NB4 (cell line): ENCODE measurements at regions not wholly inside any gene's neighbourhood (a gene's known extent, or its start where the extent isn't known, plus 50 kb on each side); places are given as distances from the start of the nearest gene placed in this dataset.

Experiments
- DNase-seq: peaks from one replicate; pipeline ENCODE4 v3.0.0; 2010; ENCODE audit warnings: low read depth
- H3K4me3 ChIP-seq: one replicate; pipeline ENCODE4 v1.5.1; 2011; ENCODE audit warnings: mild to moderate bottlenecking, low read depth, low read length, moderate library complexity
- CTCF ChIP-seq: IDR thresholded peaks from one replicate; pipeline ENCODE4 v1.5.1; 2012; ENCODE audit warnings: low read depth, low read length
- MAX ChIP-seq: IDR thresholded peaks from 2 replicates; pipeline ENCODE4 v1.6.1; 2011; ENCODE audit warnings: low read depth, low read length
- MYC ChIP-seq: IDR thresholded peaks from 2 replicates; pipeline ENCODE4 v1.6.1; 2011; ENCODE audit warnings: low read depth, low read length
- POLR2A ChIP-seq: IDR thresholded peaks from 2 replicates; pipeline ENCODE4 v1.6.1; 2011; ENCODE audit warnings: mild to moderate bottlenecking; ENCODE audit not compliant: insufficient read length; ENCODE audit errors: extremely low read depth

- DNase-seq: no peak
- no peak for TF ChIP-seq POLR2A
- no peak for TF ChIP-seq MAX
- no peak for TF ChIP-seq MYC
- TF ChIP-seq CTCF: no peak
- H3K4me3 ChIP-seq: no peak overlapping the region
Measured at GRCh38 chr18:23351521-23351920, 101.6 kb upstream of the RIOK3 start.

GRCh38 chr18:23352042-23352441 lies 101.0 kb upstream of the RIOK3 start:
- DNase-seq: no peak
- no peak overlapping the region for H3K4me3 ChIP-seq
- TF ChIP-seq CTCF (no peak), MAX (no peak), POLR2A (no peak), MYC (no peak)

GRCh38 chr18:23353459-23353858 lies 99.6 kb upstream of the RIOK3 start:
- no peak for DNase-seq
- TF ChIP-seq CTCF: no peak
- TF ChIP-seq MAX: no peak
- no peak for TF ChIP-seq MYC
- no peak for TF ChIP-seq POLR2A
- H3K4me3 ChIP-seq: no peak overlapping the region

- no peak for DNase-seq
- H3K4me3 ChIP-seq: no peak overlapping the region
- TF ChIP-seq MYC: no peak
- no peak for TF ChIP-seq POLR2A
- TF ChIP-seq MAX: no peak
- TF ChIP-seq CTCF: no peak
Measured at GRCh38 chr18:23354625-23355024, 98.5 kb upstream of the RIOK3 start.

GRCh38 chr18:23355206-23355605 lies 97.9 kb upstream of the RIOK3 start:
- DNase-seq: no peak

More at GRCh38 chr18:23355206-23355605, 97.9 kb upstream of the RIOK3 start:
- no peak for TF ChIP-seq POLR2A
- no peak for TF ChIP-seq CTCF
- TF ChIP-seq MAX: no peak
- no peak for TF ChIP-seq MYC
- no peak overlapping the region for H3K4me3 ChIP-seq
